Trophoblast cell (in vitro differentiated cells and primary cell): ENCODE measurements at regions not wholly inside any gene's neighbourhood (a gene's known extent, or its start where the extent isn't known, plus 50 kb on each side); places are given as distances from the start of the nearest gene placed in this dataset.

ENCODE experiments used
- DNase-seq, 2 donors: peaks; one replicate each; pipeline ENCODE4 v3.0.0-alpha.2; 2016
- H2AFZ ChIP-seq: 2 replicates; pipeline ENCODE4 v1.6.1; 2013; ENCODE audit warnings: low read length, moderate library complexity, mild to moderate bottlenecking; ENCODE audit not compliant: insufficient read depth, poor library complexity
- H2AK5ac ChIP-seq: 2 replicates; pipeline ENCODE4 v1.6.1; 2013; ENCODE audit warnings: mild to moderate bottlenecking, low read length
- H2BK120ac ChIP-seq: 2 replicates; pipeline ENCODE4 v1.6.1; 2013; ENCODE audit warnings: low read length, mild to moderate bottlenecking, moderate library complexity; ENCODE audit not compliant: insufficient read depth, poor library complexity
- H2BK12ac ChIP-seq: 2 replicates; pipeline ENCODE4 v1.6.1; 2013; ENCODE audit warnings: mild to moderate bottlenecking, low read length, moderate library complexity
- H2BK5ac ChIP-seq: 2 replicates; pipeline ENCODE4 v1.6.1; 2013; ENCODE audit warnings: low read length, low read depth, moderate library complexity, mild to moderate bottlenecking; ENCODE audit not compliant: poor library complexity
- H3K14ac ChIP-seq: 2 replicates; pipeline ENCODE4 v1.6.1; 2013; ENCODE audit warnings: mild to moderate bottlenecking, low read length
- H3K18ac ChIP-seq: 2 replicates; pipeline ENCODE4 v1.6.1; 2013; ENCODE audit warnings: mild to moderate bottlenecking, low read length
- H3K23ac ChIP-seq: 2 replicates; pipeline ENCODE4 v1.6.1; 2013; ENCODE audit warnings: low read length
- H3K27ac ChIP-seq: 2 replicates; pipeline ENCODE4 v1.5.1; 2013; ENCODE audit warnings: low read depth, mild to moderate bottlenecking, inconsistent platforms, low read length, moderate library complexity
- H3K27me3 ChIP-seq: 2 replicates; pipeline ENCODE4 v1.6.1; 2013; ENCODE audit warnings: inconsistent platforms, mild to moderate bottlenecking, low read length, moderate library complexity; ENCODE audit not compliant: insufficient read depth
- H3K36me3 ChIP-seq, 2 experiments: 1 replicate in 1 of 2; 2 replicates in 1 of 2; pipeline ENCODE4 v1.6.1; 2013; ENCODE audit warnings: low read length in 2 of 2, mild to moderate bottlenecking in 2 of 2, moderate library complexity in 1 of 2; ENCODE audit not compliant: insufficient read depth in 2 of 2, control insufficient read depth in 1 of 2
- H3K4ac ChIP-seq: 2 replicates; pipeline ENCODE4 v1.6.1; 2013; ENCODE audit warnings: low read depth, mild to moderate bottlenecking, low read length, moderate library complexity
- H3K4me1 ChIP-seq, 2 experiments: 1 replicate in 1 of 2; 2 replicates in 1 of 2; pipeline ENCODE4 v1.6.1; 2013; ENCODE audit warnings: low read length in 2 of 2, mild to moderate bottlenecking in 2 of 2, moderate library complexity in 1 of 2; ENCODE audit not compliant: insufficient read depth in 2 of 2, control insufficient read depth in 1 of 2
- H3K4me2 ChIP-seq: 2 replicates; pipeline ENCODE4 v1.6.1; 2013; ENCODE audit warnings: inconsistent platforms, mild to moderate bottlenecking, low read length, moderate library complexity
- H3K4me3 ChIP-seq: 2 replicates; pipeline ENCODE4 v1.5.1; 2013; ENCODE audit warnings: mild to moderate bottlenecking, low read depth, low read length, inconsistent platforms
- H3K79me1 ChIP-seq: one replicate; pipeline ENCODE4 v1.6.1; 2013; ENCODE audit warnings: low read length
- H3K79me2 ChIP-seq: 2 replicates; pipeline ENCODE4 v1.6.1; 2013; ENCODE audit warnings: low read length, mild to moderate bottlenecking; ENCODE audit not compliant: control insufficient read depth, insufficient read depth, poor library complexity
- H3K9ac ChIP-seq: 2 replicates; pipeline ENCODE4 v1.6.1; 2013; ENCODE audit warnings: mild to moderate bottlenecking, low read length
- H3K9me3 ChIP-seq: 2 replicates; pipeline ENCODE4 v1.6.1; 2013; ENCODE audit warnings: low read depth, mild to moderate bottlenecking, control low read depth, inconsistent platforms, low read length; ENCODE audit not compliant: insufficient read depth
- H4K12ac ChIP-seq: 2 replicates; pipeline ENCODE4 v1.6.1; 2013; ENCODE audit warnings: low read depth, mild to moderate bottlenecking, low read length, moderate library complexity
- H4K8ac ChIP-seq: 2 replicates; pipeline ENCODE4 v1.6.1; 2013; ENCODE audit warnings: low read depth, mild to moderate bottlenecking, low read length, moderate library complexity
- H4K91ac ChIP-seq: one replicate; pipeline ENCODE4 v1.6.1; 2013; ENCODE audit warnings: low read depth, mild to moderate bottlenecking, low read length, moderate library complexity
- WGBS: extraction: QIAGEN DNeasy Blood & Tissue Kit; methylation state at CpG from one replicate; pipeline ENCODE4 v1.1.7; 2013; ENCODE audit warnings: missing lambda C conversion rate; ENCODE audit not compliant: insufficient read length, insufficient coverage; ENCODE audit errors: extremely low coverage; 5-methylcytosine and 5-hydroxymethylcytosine counted together

- Histone ChIP-seq H4K91ac (no peak overlapping the region), H3K4me2 (no peak overlapping the region), H3K14ac (no peak overlapping the region), H3K4ac (no peak overlapping the region), H2AK5ac (no peak overlapping the region), H3K4me1 (peaks cover 9 to 12% of the 10 kb centered on the region in 2 experiments), H2AFZ (no peak overlapping the region), H4K12ac (no peak overlapping the region), H3K79me2 (no peaks in the 10 kb centered on the region), H3K27ac (no peak overlapping the region), H2BK5ac (no peak overlapping the region), H3K79me1 (peaks cover 7% of the 10 kb centered on the region), H3K9ac (no peak overlapping the region), H3K36me3 (no peaks in the 10 kb centered on the region), H4K8ac (no peak overlapping the region), H3K18ac (no peak overlapping the region), H2BK120ac (no peak overlapping the region), H3K27me3 (no peaks in the 10 kb centered on the region), H2BK12ac (no peak overlapping the region), H3K4me3 (no peak overlapping the region), H3K23ac (no peak overlapping the region), H3K9me3 (no peaks in the 10 kb centered on the region)
- WGBS: no CpG with 5 or more reads among the region's 6 CpGs
- no peak for DNase-seq
Observed at GRCh38 chr7:68209486-68209885, 1212.9 kb downstream of the TYW1 start.

- Histone ChIP-seq H3K9ac (no peak overlapping the region), H3K9me3 (no peaks in the 10 kb centered on the region), H3K36me3 (no peaks in the 10 kb centered on the region), H3K23ac (no peak overlapping the region), H3K27me3 (no peaks in the 10 kb centered on the region), H3K79me1 (no peaks in the 10 kb centered on the region), H2BK12ac (no peak overlapping the region), H4K12ac (no peak overlapping the region), H3K14ac (no peak overlapping the region), H3K4me2 (no peak overlapping the region), H3K27ac (no peak overlapping the region), H3K4me1 (no peaks in the 10 kb centered on the region), H4K8ac (no peak overlapping the region), H3K4me3 (no peak overlapping the region), H3K79me2 (no peaks in the 10 kb centered on the region), H2AFZ (no peak overlapping the region), H4K91ac (no peak overlapping the region), H3K18ac (no peak overlapping the region), H2AK5ac (no peak overlapping the region), H2BK5ac (no peak overlapping the region), H2BK120ac (no peak overlapping the region), H3K4ac (no peak overlapping the region)
- no peak for DNase-seq
- no CpG with 5 or more reads among the region's 3 CpGs for WGBS
Observed at GRCh38 chr7:68213838-68214237, 1217.2 kb downstream of the TYW1 start.

- Histone ChIP-seq H4K12ac (no peak overlapping the region), H3K18ac (no peak overlapping the region), H3K4me1 (no peaks in the 10 kb centered on the region), H3K79me1 (no peaks in the 10 kb centered on the region), H3K14ac (no peak overlapping the region), H4K8ac (no peak overlapping the region), H2BK12ac (no peak overlapping the region), H4K91ac (no peak overlapping the region), H2AFZ (no peak overlapping the region), H3K27me3 (no peaks in the 10 kb centered on the region), H2BK5ac (no peak overlapping the region), H3K4me3 (no peak overlapping the region), H3K27ac (no peak overlapping the region), H3K23ac (no peak overlapping the region), H2AK5ac (no peak overlapping the region), H3K36me3 (no peaks in the 10 kb centered on the region), H2BK120ac (no peak overlapping the region), H3K9ac (no peak overlapping the region), H3K79me2 (no peaks in the 10 kb centered on the region), H3K4ac (no peak overlapping the region), H3K4me2 (no peak overlapping the region), H3K9me3 (no peaks in the 10 kb centered on the region)
- DNase-seq: no peak
- no CpG with 5 or more reads among the region's 5 CpGs for WGBS
Observed at GRCh38 chr7:68216051-68216450, 1219.4 kb downstream of the TYW1 start.

- WGBS: no CpG with 5 or more reads among the region's 2 CpGs
- no peak for DNase-seq
Observed at GRCh38 chr7:68217426-68217825, 1220.8 kb downstream of the TYW1 start.

More at GRCh38 chr7:68217426-68217825, 1220.8 kb downstream of the TYW1 start:
- Histone ChIP-seq H3K4ac (no peak overlapping the region), H3K79me1 (no peaks in the 10 kb centered on the region), H3K23ac (no peak overlapping the region), H3K27me3 (no peaks in the 10 kb centered on the region), H3K9me3 (no peaks in the 10 kb centered on the region), H3K36me3 (no peaks in the 10 kb centered on the region), H3K79me2 (no peaks in the 10 kb centered on the region), H4K91ac (no peak overlapping the region), H3K14ac (no peak overlapping the region), H2BK12ac (no peak overlapping the region), H3K27ac (no peak overlapping the region), H3K4me2 (no peak overlapping the region), H2AK5ac (no peak overlapping the region), H3K18ac (no peak overlapping the region), H2BK5ac (no peak overlapping the region), H3K4me1 (no peaks in the 10 kb centered on the region), H2AFZ (no peak overlapping the region), H2BK120ac (no peak overlapping the region), H4K8ac (no peak overlapping the region), H4K12ac (no peak overlapping the region), H3K4me3 (no peak overlapping the region), H3K9ac (no peak overlapping the region)
